CD14-positive monocyte (primary cell): ENCODE measurements at regions not wholly inside any gene's neighbourhood (a gene's known extent, or its start where the extent isn't known, plus 50 kb on each side); places are given as distances from the start of the nearest gene placed in this dataset.

Source experiments
- DNase-seq, 3 donors: peaks; one replicate each; pipeline ENCODE4 v3.0.0-alpha.2; 2011 to 2022
- H2AFZ ChIP-seq: 2 replicates; pipeline ENCODE4 v1.6.0; 2012; ENCODE audit warnings: mild to moderate bottlenecking, low read depth, low read length, inconsistent platforms; ENCODE audit not compliant: insufficient read depth, poor library complexity, severe bottlenecking
- H3K27ac ChIP-seq, 2 donors: 1 replicate in 1 of 2; 2 replicates in 1 of 2; pipeline ENCODE4 v1.5.1; 2012 to 2013; ENCODE audit warnings: low read length in 2 of 2, control low read depth in 1 of 2, inconsistent platforms in 1 of 2, low read depth in 1 of 2, mild to moderate bottlenecking in 1 of 2
- H3K27me3 ChIP-seq, 2 donors: one replicate each; pipeline versions ENCODE4 v1.6.0 to v1.6.1; 2011 to 2013; ENCODE audit warnings: low read length in 2 of 2; ENCODE audit not compliant: control insufficient read depth in 2 of 2, insufficient read depth in 2 of 2
- H3K36me3 ChIP-seq, 2 donors: replicated peaks in 1 of 2; 1 replicate in 1 of 2; 2 replicates in 1 of 2; pipeline versions ENCODE4 v1.5.1 to v1.6.1; 2012 to 2013; ENCODE audit warnings: low read length in 2 of 2, control low read depth in 1 of 2, inconsistent platforms in 1 of 2, mild to moderate bottlenecking in 1 of 2; ENCODE audit not compliant: insufficient read depth in 2 of 2, control insufficient read depth in 1 of 2
- H3K4me1 ChIP-seq, 2 donors: 1 replicate in 1 of 2; 2 replicates in 1 of 2; pipeline versions ENCODE4 v1.5.1 to v1.6.1; 2012 to 2013; ENCODE audit warnings: low read length in 2 of 2, control low read depth in 1 of 2, inconsistent platforms in 1 of 2, mild to moderate bottlenecking in 1 of 2, moderate library complexity in 1 of 2; ENCODE audit not compliant: insufficient read depth in 2 of 2, control insufficient read depth in 1 of 2
- H3K4me2 ChIP-seq: replicated peaks from 2 replicates; pipeline ENCODE3; 2012; ENCODE audit warnings: low read length, moderate library complexity, mild to moderate bottlenecking; ENCODE audit not compliant: poor library complexity, severe bottlenecking; ENCODE audit errors: extremely low read depth
- H3K4me3 ChIP-seq, 3 experiments: fragments of 200-600 bp in 1 of 3; sonication (generic) in 1 of 3; replicated peaks in 1 of 3; 1 replicate in 2 of 3; 2 replicates in 1 of 3; pipeline ENCODE4 v1.5.1; 2011 to 2013; ENCODE audit warnings: low read length in 3 of 3, mild to moderate bottlenecking in 3 of 3, control low read depth in 2 of 3, low read depth in 2 of 3, inconsistent platforms in 1 of 3, moderate library complexity in 1 of 3
- H3K79me2 ChIP-seq: 2 replicates; pipeline ENCODE4 v1.6.0; 2012; ENCODE audit warnings: mild to moderate bottlenecking, control low read depth, inconsistent platforms, low read length, moderate library complexity; ENCODE audit not compliant: insufficient read depth
- H3K9ac ChIP-seq: 2 replicates; pipeline ENCODE4 v1.6.0; 2017; ENCODE audit warnings: low read length, mild to moderate bottlenecking; ENCODE audit not compliant: insufficient read depth, poor library complexity, severe bottlenecking
- H3K9me3 ChIP-seq, 2 donors: replicated peaks in 1 of 2; 1 replicate in 1 of 2; 2 replicates in 1 of 2; pipeline versions ENCODE4 v1.5.1 to v1.6.1; 2012 to 2013; ENCODE audit warnings: low read length in 2 of 2, control low read depth in 1 of 2; ENCODE audit not compliant: control insufficient read depth in 1 of 2, insufficient read depth in 1 of 2
- H4K20me1 ChIP-seq: 2 replicates; pipeline ENCODE4 v1.6.0; 2012; ENCODE audit warnings: mild to moderate bottlenecking, low read length, control low read depth, moderate library complexity; ENCODE audit not compliant: insufficient read depth
- H3K27ac Mint-ChIP-seq, 7 donors: one replicate each; pipeline ENCODE4 v1.8.0; 2020; ENCODE audit warnings: mild to moderate bottlenecking in 7 of 7, mixed read lengths in 7 of 7, moderate library complexity in 6 of 7, inconsistent platforms in 2 of 7
- H3K27me3 Mint-ChIP-seq, 3 donors: one replicate each; pipeline ENCODE4 v1.8.0; 2021 to 2022; ENCODE audit warnings: low read depth in 3 of 3, mild to moderate bottlenecking in 3 of 3, mixed read lengths in 3 of 3, moderate library complexity in 3 of 3, inconsistent platforms in 1 of 3
- H3K36me3 Mint-ChIP-seq, 2 donors: one replicate each; pipeline ENCODE4 v1.8.0; 2020; ENCODE audit warnings: mixed read lengths in 2 of 2, inconsistent platforms in 1 of 2, mild to moderate bottlenecking in 1 of 2
- H3K4me1 Mint-ChIP-seq: one replicate; pipeline ENCODE4 v1.8.0; 2020; ENCODE audit warnings: mild to moderate bottlenecking, mixed read lengths
- H3K4me3 Mint-ChIP-seq, 2 donors: one replicate each; pipeline ENCODE4 v1.8.0; 2020; ENCODE audit warnings: mild to moderate bottlenecking in 2 of 2, mixed read lengths in 2 of 2, moderate library complexity in 1 of 2
- H3K9me3 Mint-ChIP-seq, 7 donors: one replicate each; pipeline ENCODE4 v1.8.0; 2020 to 2022; ENCODE audit warnings: mixed read lengths in 7 of 7, mild to moderate bottlenecking in 6 of 7, moderate library complexity in 6 of 7, inconsistent platforms in 2 of 7
- WGBS: methylation state at CpG from one replicate; pipeline ENCODE4 v1.1.5; 2013; ENCODE audit warnings: missing lambda C conversion rate; ENCODE audit not compliant: insufficient coverage; 5-methylcytosine and 5-hydroxymethylcytosine counted together
- intact Hi-C, 2 donors: fragments of 100-400 bp; cut with micrococcal nuclease; formaldehyde crosslinking; loops; one replicate each; pipeline versions ENCODE4 v1.15.0 to v1.15.1; 2023
- TF ChIP-seq, protein P1 (sequence below): fragments of 200-600 bp; IDR thresholded peaks from one replicate; pipeline ENCODE4 v1.8.0; 2022; ENCODE audit warnings: antibody characterized with exemption, mild to moderate bottlenecking

DNA sequence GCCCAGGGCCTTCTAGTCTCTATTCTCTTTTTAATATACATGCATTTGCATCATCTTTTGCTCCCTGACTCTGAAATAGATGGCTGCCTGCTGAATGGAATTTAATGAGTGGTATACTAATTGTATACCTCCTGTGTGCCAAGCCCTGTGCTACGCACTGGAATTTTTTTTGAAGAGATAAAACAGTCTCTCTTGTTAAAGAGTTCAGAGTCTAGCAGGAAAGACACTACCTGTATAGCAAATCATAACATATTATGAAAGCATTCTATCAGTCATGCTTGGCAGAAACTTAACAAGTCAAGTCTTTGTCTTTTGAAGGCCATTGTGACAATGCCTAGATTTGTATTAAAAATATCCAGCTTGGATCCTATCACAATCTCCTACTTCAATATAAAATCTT is 63.7 kb upstream of the SESN3 start:
- Histone ChIP-seq H3K27me3 (no peaks in the 10 kb centered on the region), H2AFZ (no peak overlapping the region), H3K4me3 (no peak overlapping the region), H4K20me1 (no peaks in the 10 kb centered on the region), H3K4me2 (no peak overlapping the region), H3K27ac (no peak overlapping the region), H3K4me1 (peaks cover 35 to 37% of the 10 kb centered on the region in 2 donors), H3K9me3 (no peaks in the 10 kb centered on the region), H3K36me3 (no peaks in the 10 kb centered on the region), H3K79me2 (no peaks in the 10 kb centered on the region), H3K9ac (no peak overlapping the region)
- WGBS = no CpG with 5 or more reads among the region's 1 CpG
- Mint-ChIP-seq H3K27me3 (peaks cover 0 to 5% (median 3%) of the 10 kb centered on the region in 3 donors), H3K9me3 (no peaks in the 10 kb centered on the region), H3K36me3 (no peaks in the 10 kb centered on the region), H3K4me3 (peak overlapping the region in 1 of 2 donors; percentile 4), H3K4me1 (peaks cover 41% of the 10 kb centered on the region), H3K27ac (peak overlapping the region in 1 of 7 donors; percentile 26)
- no peak for DNase-seq
- TF ChIP-seq, protein P1, sequence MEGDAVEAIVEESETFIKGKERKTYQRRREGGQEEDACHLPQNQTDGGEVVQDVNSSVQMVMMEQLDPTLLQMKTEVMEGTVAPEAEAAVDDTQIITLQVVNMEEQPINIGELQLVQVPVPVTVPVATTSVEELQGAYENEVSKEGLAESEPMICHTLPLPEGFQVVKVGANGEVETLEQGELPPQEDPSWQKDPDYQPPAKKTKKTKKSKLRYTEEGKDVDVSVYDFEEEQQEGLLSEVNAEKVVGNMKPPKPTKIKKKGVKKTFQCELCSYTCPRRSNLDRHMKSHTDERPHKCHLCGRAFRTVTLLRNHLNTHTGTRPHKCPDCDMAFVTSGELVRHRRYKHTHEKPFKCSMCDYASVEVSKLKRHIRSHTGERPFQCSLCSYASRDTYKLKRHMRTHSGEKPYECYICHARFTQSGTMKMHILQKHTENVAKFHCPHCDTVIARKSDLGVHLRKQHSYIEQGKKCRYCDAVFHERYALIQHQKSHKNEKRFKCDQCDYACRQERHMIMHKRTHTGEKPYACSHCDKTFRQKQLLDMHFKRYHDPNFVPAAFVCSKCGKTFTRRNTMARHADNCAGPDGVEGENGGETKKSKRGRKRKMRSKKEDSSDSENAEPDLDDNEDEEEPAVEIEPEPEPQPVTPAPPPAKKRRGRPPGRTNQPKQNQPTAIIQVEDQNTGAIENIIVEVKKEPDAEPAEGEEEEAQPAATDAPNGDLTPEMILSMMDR = no peak
- intact Hi-C loops = loop anchor here in 1 of 2 donors (10.0 kb wide), 1 partner anchor 70 kb away; no protein-coding TSS in a partner anchor

DNA sequence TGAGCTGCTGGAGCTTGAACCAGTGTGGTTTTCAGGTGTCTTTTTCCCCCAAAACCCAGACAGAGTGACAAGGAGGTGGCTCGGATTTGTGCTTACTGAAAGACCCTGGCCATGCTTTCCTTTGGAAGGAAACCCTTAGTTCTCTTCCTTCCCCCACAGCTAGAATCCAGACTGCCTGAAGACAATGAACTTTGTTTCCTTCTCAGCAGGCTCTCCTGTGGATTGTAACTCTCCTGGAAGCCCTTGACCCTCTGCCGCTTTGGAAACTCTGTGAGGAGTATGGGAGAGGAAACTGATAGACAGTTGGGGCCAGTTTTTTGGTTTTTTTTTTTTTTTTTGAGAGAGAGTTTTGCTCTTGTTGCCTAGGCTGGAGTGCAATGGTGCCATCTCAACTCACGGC is 62.1 kb upstream of the SESN3 start:
- no peak overlapping the region for H3K9ac ChIP-seq
- peak overlapping the region in 1 of 7 donors; percentile 65 for H3K27ac Mint-ChIP-seq
- no peaks in the 10 kb centered on the region for H3K36me3 Mint-ChIP-seq
- TF ChIP-seq, protein P1 = no peak
- peaks cover 0 to 3% (median 2%) of the 10 kb centered on the region in 3 donors for H3K27me3 Mint-ChIP-seq
- H3K4me3 Mint-ChIP-seq = peak overlapping the region in 1 of 2 donors; percentile 23
- H3K9me3 Mint-ChIP-seq = no peaks in the 10 kb centered on the region
- peaks cover 38% of the 10 kb centered on the region for H3K4me1 Mint-ChIP-seq
- H3K36me3 ChIP-seq = no peaks in the 10 kb centered on the region
- H3K4me3 ChIP-seq = no peak overlapping the region
- DNase-seq = no peak
- H3K4me2 ChIP-seq = no peak overlapping the region
- no peak overlapping the region for H3K27ac ChIP-seq
- no peaks in the 10 kb centered on the region for H3K9me3 ChIP-seq
- H4K20me1 ChIP-seq = no peaks in the 10 kb centered on the region
- peaks cover 35 to 37% of the 10 kb centered on the region in 2 donors for H3K4me1 ChIP-seq
- intact Hi-C loops = loop anchor here in 1 of 2 donors (10.0 kb wide), 1 partner anchor 72 kb away; no protein-coding TSS in a partner anchor
- H2AFZ ChIP-seq = no peak overlapping the region
- no peaks in the 10 kb centered on the region for H3K27me3 ChIP-seq
- 100% methylated on average over 1 of the region's 3 CpGs for WGBS
- H3K79me2 ChIP-seq = no peaks in the 10 kb centered on the region
